ENCODE measurements at regions not wholly inside any gene's neighbourhood (a gene's known extent, or its start where the extent isn't known, plus 50 kb on each side); places are given as distances from the start of the nearest gene placed in this dataset.
A peak's percentile ranks its signal among the peaks of the same experiment; 100 is the strongest.

DNA sequence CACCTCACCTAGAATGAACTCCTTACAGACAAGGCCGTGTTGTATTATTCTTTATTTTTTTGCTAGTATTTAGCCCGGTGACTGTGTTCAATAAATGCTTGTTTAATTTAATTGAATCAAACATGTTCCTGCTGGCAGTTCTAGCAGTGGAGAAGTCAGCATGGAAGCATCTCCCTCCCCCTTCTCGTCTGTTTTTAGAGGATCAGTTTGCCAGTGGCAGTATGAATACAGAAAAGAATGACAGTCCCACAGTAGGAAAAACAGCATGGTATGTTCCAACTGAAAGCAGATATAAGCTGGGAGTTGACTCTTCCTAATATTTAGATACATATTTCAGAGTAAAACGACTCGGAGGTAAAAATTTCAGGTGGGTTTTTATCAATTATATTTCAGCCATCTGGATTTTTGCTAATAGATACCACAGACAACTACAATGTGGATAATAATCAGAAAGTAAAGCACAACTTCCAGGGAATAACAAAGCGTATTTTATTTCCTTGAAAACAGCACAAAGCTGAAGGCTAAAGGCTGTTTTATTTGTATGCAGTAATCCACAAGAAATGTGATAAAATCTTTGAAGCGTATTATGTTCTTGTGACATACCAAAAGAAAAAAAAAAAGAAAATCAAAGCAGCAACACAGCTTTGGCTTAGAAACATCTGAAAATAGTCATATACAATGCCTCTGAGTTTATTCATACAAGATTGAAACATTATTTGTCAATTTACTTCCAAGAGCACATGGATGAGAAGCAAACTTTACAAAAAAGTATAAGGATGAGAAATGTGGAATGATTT lies 244.5 kb upstream of the KCNMB2 start:
- no peak for DNase-seq (ENCODE audit: low read depth in 2 of 2)

DNA sequence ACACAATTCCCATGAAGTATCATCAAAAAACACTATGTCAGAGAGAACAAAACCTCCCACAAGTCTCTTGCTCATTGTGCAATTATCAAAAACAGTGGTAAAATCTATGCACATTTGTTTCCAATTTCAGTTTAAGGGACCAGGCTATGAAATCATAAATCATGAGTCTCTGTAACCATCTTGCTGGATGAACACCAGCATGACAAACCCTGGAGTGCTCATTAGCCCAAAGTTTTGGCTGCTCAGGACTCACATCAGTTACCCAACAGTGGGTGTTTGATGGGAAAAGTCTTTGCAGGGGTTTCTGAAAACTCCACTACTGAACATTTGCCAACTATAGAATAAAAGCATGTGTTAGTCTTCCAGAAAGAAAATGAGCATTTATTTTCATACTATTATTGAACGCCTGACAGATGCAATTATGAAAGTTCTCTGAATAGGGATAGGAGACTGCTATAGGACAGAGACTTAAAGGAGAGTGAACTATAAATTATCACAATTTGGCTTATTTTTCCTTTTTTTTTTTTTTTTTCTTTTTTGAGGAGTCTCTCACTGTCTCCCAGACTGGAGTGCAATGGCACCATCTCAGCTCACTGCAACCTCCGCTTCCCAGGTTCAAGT lies 240.8 kb upstream of the KCNMB2 start:
- peak; percentile 100 for DNase-seq (ENCODE audit: low read depth in 2 of 2)

DNA sequence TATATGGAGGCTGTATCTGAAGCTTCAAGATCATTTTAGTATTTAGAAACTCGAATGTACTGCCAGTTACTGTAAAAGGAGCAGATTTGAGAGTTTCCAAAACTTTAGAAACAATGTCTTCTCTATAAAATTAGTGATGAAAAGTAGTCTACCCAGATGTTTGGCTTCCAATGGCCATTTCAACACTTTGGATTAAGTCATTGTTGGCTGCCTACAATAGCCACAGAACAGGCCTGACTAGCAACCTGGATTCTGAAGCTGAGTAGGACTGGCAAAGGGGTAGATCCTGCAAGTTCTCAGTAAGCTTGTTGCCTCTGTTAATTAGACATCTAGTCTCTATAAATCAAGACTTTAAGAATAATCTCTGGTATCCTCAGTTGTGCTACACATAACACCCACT lies 239.0 kb upstream of the KCNMB2 start:
- no peak for DNase-seq (ENCODE audit: low read depth in 2 of 2)

DNA sequence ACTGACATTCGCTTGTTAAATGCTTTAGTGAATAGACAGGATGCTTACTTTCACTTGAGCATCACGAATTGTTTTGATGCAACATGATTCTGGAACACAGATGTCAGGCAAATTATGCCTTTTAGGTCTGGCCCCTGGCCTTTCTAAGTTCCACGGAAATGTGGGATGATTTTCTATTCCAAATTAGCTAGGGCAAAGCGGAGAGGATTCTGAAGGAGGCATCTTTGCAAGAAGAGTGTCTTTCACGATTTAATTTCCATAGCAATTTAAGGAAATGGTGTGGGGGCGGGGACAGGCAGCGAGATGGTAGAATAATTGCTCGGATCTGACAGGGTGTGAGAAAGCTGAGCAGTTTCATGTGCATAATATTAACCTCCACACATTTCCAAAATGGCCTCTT lies 238.5 kb upstream of the KCNMB2 start:
- DNase-seq (ENCODE audit: low read depth in 2 of 2): no peak

DNA sequence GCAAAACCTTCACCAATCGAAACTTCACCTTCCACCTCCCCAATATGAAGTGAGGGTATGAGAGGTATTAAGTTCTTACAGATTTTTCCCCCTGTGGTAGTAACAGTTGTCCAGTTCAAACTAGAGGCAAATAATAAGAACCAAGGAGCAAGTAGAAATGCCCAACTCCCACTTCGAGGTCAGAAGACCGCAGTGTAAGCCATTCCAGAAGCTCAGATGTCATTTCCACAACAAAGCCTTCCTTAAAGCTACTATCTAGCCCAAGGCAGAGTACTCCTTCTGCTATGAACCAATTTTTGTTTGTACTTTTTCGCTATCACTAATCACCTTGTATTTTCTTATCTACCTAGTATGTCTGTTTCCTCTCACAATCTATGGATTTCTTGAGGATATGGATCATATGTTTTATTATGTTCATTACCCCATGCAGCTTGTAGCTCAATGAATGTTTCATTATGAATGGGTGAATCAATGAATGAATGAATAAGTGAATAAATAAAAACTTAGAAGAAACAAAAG lies 235.7 kb upstream of the KCNMB2 start:
- no peak for DNase-seq (ENCODE audit: low read depth in 2 of 2)

DNA sequence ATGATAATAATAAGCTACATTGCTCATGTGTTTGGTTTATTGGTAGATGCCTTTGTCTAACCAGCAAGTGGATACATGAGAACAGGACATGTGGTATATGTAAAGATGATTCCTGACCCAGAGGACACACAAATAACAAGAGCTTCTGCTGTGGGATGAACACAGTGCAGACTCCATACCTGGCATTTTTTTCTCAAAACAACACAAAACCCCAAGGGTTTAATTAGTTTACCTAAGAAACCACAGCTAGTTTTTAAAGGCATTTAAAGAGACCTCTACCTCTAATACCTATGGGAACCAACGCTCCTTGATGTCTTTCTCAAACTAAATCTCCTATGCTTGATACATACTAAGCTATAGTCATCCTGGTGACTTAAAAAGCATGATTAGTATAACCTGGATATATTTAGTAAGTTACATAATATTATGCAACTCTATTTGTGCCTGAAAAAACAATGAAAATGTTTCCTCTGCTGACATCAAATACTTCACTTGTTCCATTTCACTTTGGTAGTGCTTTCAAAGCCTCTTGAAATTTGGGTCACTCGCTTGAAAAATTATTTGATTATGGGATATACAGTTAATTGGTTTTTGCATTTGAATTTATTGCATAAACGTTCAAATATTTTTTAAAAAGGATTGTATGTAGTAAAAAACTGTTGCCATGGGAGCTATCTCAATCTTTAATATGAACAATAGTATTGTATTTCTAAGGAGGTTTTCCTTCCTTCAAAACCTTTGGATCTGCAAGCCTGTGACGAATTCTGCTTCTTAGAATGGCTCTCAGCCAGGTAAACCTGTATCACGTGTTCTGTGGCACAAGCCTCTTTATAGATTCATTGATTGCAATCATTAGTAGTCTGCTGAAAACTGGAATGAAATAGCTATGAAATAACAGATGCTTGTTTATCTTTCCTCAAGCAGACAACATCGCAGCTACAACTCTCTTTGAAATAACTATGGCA lies 233.0 kb upstream of the KCNMB2 start:
- DNase-seq (ENCODE audit: low read depth in 2 of 2): no peak

DNA sequence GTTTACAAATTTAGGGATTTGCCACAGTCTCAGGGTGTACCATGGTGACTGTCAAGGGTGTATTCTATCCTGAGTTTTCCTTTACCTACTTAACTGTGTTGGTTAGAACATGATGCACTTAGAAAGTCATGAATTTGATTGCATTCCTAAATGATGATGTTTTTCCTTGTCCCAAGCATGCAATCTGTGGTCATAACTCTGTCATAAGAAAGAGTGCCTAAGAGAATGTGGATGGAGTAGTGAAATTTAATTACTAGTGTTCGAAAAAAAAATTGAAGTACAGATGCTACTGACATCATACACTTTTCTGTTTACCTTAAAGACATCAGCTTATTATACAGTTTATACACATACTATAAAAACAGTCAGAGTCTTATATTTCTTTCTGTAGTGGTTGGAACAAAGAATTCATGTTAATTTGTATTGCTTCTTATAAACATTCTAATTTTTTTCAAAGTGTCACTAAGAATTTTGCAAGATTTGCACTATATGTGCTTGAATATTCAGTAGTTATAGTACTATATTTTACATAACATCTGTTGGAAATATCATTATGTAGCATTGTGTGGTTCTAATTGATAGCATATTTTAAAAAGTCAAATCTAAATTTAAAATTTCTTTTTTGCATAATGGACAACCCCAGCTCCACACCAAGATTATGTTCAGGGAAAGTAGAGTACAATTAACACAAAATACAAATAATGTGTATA lies 231.3 kb upstream of the KCNMB2 start:
- DNase-seq (ENCODE audit: low read depth in 2 of 2): peak; percentile 53 to 61

DNA sequence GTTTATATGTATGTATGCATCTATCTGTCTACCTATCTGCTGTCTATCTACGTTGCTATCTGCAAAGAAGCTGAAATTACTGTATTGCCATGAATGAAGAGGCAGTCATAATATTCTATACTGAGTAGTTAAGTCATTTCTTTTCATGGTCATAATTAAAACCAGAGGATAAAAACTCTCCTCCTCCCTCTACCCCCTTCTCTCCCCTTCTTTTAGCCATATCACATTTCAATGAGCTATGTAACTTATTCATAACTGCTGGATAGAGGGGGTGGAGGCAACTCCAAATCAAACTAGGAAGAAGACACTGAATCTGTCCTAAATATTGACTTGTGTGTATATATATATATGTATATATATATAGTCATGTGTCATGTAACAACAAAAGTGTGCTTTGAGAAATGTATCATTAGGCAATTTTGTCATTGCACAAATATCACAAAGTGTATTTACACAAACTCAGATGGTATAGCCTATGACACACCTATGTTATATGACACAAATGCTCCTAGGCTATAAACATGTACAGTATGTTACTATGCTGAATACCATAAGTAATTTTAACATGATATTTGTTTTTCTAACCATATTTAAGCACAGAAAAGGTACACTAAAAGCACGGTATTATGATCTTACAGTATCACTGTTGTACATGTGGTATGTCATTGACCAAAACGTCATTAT lies 229.7 kb upstream of the KCNMB2 start:
- peak; percentile 46 for DNase-seq (ENCODE audit: low read depth in 2 of 2)

DNA sequence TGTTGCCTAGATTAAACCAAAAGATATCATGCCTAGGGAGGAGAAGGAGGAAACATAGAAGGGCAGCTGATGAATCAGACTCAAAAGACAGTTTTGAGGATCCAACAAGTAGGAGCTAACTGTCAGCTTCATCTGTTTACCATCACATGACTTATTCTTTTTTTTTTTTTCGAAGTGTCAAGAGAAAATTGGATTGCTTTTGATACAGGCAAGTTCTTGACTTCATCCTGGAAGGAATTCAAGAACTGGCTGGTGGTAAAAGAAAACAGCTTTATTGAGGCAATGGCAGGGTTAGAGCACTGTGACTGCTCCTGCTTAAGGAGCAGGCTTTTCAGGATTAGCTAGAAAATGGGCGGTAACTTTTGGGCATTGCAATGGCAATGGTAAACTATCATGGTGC lies 227.5 kb upstream of the KCNMB2 start:
- DNase-seq (ENCODE audit: low read depth in 2 of 2): no peak

DNA sequence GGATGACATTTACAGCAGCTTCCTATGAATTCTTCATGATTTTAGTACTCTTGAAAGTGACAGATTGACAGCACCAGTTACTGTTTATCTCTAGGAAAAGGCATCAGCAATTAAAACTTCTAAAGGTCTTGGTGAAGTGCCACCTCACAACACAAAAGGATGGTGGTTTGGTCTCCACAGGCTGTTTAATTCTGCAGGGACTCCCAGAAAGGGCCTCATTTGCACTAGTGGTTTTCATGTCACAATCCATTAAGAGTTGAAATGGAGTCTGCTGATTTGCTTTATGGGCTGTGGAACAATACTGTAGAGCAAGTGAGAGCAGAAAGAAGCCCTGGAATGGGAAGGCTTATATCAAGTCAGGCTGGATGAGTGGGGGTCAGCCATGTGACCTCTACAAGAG lies 225.3 kb upstream of the KCNMB2 start:
- no peak for DNase-seq (ENCODE audit: low read depth in 2 of 2)

DNA sequence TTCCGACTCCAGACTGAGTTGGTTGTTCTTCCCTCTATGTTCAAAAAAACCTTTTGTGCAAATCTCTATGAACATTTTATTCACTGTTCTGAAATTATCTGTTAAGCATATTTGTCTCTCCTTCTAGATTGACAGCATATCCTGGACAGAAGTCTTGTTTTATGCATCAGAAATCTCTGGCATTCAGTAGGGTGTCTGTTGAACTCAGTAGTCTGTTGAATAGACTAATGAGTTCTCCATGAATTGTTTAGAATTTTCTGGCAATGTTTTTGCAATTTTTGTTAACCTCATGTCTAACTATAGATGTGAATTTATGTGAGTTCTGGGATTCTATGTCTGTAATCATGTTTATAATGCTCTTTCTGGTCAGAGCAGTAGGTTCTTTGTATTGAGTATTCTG lies 222.5 kb upstream of the KCNMB2 start:
- DNase-seq (ENCODE audit: low read depth in 2 of 2): no peak

DNA sequence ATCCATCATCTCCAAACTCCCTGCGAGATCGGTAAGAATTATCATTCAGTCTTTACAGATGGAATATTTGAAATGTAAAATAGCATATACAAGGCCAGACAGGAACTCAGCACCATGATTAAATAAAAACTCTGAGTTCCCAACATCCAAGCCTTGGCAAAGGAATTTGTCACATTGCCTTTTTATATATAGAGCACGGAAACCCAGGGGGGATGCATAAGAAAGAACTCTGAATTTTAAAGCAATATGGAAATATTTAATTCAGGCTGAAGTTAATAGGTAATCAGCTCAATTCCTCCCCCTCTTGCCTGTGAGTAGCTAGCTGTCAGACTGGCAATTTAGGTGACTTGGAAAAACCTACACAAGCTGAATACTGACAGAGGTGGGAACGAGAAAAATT lies 217.9 kb upstream of the KCNMB2 start:
- DNase-seq (ENCODE audit: low read depth in 2 of 2): no peak

DNA sequence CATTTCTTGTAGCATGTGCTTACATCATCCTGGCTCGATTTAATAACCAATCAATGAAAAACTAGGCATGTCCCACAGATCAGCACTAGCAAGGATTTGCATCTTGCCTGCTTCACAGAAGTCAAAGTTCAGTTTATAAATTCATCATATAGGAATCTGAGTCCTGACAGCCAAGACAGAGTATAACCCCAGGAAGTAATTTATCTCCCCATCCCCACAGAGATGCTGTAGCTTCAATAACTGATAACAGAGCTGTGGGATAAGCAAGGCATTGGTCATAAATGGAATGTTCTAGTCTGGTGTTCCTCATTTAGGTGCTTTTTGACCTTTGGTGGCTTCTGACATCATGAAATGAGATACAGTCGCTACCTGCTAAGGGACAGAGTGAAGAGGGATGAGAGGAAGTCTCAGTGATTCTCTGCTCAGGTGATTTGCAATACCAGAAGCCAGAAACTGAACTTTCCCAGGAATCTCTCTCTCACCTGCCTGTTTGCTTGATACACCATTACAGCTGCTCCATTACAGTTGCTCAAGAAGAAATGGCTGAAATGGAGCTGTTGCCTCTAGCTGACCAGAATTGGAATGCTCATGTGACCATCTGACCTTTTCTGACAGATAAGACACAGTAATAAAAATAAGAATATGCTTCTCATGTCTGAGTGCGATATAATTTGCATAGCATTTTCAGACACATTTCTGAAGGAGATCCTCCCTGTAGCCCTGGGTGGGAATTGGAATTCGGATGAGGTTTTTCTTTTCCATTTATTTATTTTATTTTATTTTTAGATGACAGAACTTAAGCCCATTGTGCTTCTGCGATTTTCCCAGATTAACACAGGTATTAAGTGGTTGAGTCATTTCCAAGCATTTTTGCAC lies 217.1 kb upstream of the KCNMB2 start:
- DNase-seq (ENCODE audit: low read depth in 2 of 2): no peak

DNA sequence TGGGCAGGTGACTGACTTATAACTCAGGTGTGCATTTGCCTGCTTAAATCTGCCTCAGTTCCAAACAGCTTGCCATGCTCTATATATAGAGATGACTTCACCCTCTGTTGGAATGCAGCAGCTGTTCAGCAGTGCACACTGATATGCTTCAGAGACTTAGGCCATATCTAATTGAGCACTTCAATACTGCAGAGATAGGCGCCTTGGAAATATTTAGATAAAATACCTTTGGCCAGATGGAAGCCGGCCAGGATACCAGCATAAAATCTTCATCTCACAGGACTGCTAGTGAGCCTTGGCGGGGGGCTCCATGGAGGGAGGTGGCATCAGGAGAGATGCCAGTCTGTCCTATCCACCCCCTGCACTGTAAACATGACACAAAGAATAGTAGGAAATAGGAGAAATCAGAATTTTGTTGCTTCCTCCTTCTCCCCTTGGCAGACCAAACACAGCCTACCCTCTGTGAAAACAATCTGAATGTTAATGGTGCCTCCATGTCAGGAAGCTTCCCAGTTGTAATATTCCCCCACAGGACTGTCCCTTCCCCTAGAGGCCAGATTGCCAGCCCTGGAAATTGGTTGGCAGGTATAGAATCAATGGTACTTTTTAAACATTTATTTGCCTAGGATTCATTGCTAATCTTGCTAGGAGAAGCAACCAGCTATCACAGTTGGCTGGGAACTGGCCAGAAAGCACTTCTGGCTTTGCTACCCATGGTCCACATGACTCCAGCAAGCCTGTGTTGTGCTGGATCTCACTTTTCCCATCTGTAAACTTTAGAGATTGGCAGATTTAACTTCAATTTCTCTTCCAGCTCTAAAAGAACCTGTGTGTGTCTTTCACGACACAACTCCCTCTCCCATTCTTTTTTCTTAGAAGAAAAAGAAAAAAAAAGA lies 215.5 kb upstream of the KCNMB2 start:
- DNase-seq (ENCODE audit: low read depth in 2 of 2): peak in 1 of 2 experiments; percentile 27

DNA sequence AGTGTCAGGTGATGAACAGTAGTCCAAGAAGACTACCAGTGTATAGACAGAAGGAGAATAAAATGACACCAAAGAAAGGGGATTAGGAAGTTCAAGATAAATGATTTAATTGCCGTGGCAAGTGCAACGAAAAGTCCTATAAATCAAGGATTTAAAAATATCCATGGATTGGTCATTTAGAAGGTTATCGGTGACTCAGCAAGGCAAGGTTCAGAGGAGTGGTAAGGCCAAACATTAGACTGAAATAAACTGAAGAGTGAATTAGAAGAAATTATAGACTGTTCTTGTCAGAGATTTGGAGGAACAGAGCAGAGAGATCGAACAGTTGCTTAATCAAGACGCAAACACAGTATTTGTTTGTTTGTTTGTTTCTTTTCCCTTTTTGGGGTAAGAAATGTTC lies 211.9 kb upstream of the KCNMB2 start:
- DNase-seq (ENCODE audit: low read depth in 2 of 2): no peak

DNA sequence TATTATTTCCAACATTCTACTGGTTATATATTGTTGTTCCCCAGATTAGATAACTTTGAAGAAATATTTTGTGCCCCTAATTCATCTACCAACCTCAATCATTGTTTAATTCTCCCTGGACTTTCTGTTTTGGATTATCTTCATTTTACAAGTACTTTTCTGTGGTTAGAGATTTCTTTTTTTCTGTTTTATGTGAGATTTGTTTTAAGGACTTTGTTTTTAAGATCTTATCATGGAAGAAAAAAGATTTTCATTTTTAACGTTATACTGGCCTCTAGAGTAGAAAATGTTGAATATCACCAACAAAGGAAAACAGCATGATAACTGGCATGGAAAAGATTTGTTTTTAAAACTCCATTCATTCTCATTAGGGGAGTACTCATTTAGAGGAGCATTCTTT lies 210.9 kb upstream of the KCNMB2 start:
- peak; percentile 49 to 51 for DNase-seq (ENCODE audit: low read depth in 2 of 2)

DNA sequence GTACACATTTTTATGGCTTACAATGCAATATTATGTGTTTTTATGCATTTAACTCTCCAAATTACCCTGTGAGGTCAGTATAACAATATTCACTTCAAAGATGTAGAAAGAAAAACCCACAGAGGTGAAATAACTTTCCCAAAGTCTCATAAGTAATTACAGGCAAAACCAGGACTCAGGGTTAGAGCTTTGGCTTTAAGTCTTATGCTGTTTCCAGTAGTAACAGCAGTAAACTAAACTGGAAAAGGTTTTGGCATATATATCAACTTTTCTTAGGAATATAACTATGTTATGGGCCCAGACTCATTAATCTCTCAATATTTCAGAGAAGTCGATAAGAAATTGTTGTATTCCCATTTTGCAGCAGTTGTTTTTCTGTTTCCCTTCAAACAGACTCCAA lies 206.3 kb upstream of the KCNMB2 start:
- DNase-seq (ENCODE audit: low read depth in 2 of 2): no peak

DNA sequence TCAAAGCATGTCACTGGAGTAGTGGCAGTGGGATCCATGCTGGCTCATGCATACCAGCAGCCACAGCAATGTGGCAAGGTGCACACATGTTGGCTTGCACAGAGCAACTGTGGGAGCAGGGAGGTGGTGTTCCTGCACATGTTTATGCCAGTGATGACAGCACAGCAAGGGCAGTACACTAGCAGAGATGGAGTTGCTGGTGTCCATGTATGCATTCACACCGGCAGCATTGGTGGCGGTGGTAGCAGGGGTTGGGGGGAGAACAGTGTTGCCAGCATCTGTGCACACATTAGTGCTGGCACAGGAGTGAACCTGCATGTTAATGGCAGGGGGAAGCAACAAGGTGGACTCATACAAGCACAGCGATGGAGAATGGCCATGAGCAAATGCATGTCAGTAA lies 202.0 kb upstream of the KCNMB2 start:
- DNase-seq (ENCODE audit: low read depth in 2 of 2): no peak

DNA sequence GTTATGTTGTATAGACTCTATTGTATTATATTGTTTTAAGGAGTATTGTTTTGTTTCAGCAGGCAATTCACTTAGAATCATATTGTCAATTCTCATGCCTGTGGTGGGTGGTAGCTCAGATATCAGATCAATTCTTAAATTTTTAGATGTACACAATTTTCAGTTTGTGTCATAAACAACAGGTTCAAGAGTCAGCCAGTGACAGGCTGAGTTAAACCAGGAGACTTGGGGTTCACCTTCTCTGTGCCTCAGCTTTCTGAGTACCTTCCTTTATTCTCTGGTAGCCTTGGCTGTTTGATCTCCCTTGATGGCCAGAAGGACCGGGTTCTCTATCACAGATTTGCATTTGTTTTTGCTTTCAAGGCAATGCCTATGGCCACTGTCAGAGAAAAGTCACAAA lies 199.9 kb upstream of the KCNMB2 start:
- DNase-seq (ENCODE audit: low read depth in 2 of 2): no peak

Data from fibroblast of skin of left quadriceps (primary cell).